HFFc6 (cell line): ENCODE measurements at regions not wholly inside any gene's neighbourhood (a gene's known extent, or its start where the extent isn't known, plus 50 kb on each side); places are given as distances from the start of the nearest gene placed in this dataset.

Experiments used
- DNase-seq: peaks from one replicate; pipeline ENCODE4 v3.0.0-alpha.2; 2018
- H3K27ac Mint-ChIP-seq: 2 replicates; pipeline ENCODE4 v1.8.0; 2020; ENCODE audit warnings: mild to moderate bottlenecking, mixed read lengths
- H3K27me3 Mint-ChIP-seq: 2 replicates; pipeline ENCODE4 v1.8.0; 2021; ENCODE audit warnings: mild to moderate bottlenecking, moderate library complexity, mixed read lengths; ENCODE audit not compliant: insufficient read depth
- H3K36me3 Mint-ChIP-seq: 2 replicates; pipeline ENCODE4 v1.8.0; 2021; ENCODE audit warnings: low read depth, mixed read lengths
- H3K4me1 Mint-ChIP-seq: 2 replicates; pipeline ENCODE4 v1.8.0; 2020; ENCODE audit warnings: low read depth, mixed read lengths
- H3K4me3 Mint-ChIP-seq: 2 replicates; pipeline ENCODE4 v1.8.0; 2020; ENCODE audit warnings: mild to moderate bottlenecking, moderate library complexity, mixed read lengths
- H3K9me3 Mint-ChIP-seq: 2 replicates; pipeline ENCODE4 v1.8.0; 2020; ENCODE audit warnings: mild to moderate bottlenecking, mixed read lengths
- CTCF ChIP-seq: fragments of 200-600 bp; sonication (generic); IDR thresholded peaks from 2 replicates; pipeline ENCODE4 v1.5.0; 2021; ENCODE audit warnings: antibody characterized with exemption, mild to moderate bottlenecking

- no peak for DNase-seq
- Mint-ChIP-seq H3K27me3 (no peaks in the 10 kb centered on the region), H3K27ac (no peak overlapping the region), H3K4me1 (no peaks in the 10 kb centered on the region), H3K4me3 (no peak overlapping the region), H3K36me3 (no peaks in the 10 kb centered on the region), H3K9me3 (peaks cover 55% of the 10 kb centered on the region)
- TF ChIP-seq CTCF: no peak
Measured at GRCh38 chr9:85368781-85369180, 373.0 kb downstream of the AGTPBP1 start.

GRCh38 chr9:85359161-85359560 lies 382.6 kb downstream of the AGTPBP1 start:
- H3K36me3 Mint-ChIP-seq: no peaks in the 10 kb centered on the region
- no peak overlapping the region for H3K27ac Mint-ChIP-seq
- DNase-seq: no peak
- no peaks in the 10 kb centered on the region for H3K4me1 Mint-ChIP-seq
- no peak overlapping the region for H3K4me3 Mint-ChIP-seq
- H3K27me3 Mint-ChIP-seq: no peaks in the 10 kb centered on the region; the same call in 1 of the 2 replicates
- peaks cover 52% of the 10 kb centered on the region for H3K9me3 Mint-ChIP-seq
- no peak for TF ChIP-seq CTCF

- no peak for TF ChIP-seq CTCF
- Mint-ChIP-seq H3K4me3 (no peak overlapping the region), H3K27me3 (no peaks in the 10 kb centered on the region; the same call in 1 of the 2 replicates), H3K4me1 (no peaks in the 10 kb centered on the region), H3K27ac (no peak overlapping the region), H3K36me3 (no peaks in the 10 kb centered on the region), H3K9me3 (peaks cover 58% of the 10 kb centered on the region)
- no peak for DNase-seq
Measured at GRCh38 chr9:85349046-85349445, 392.7 kb downstream of the AGTPBP1 start.

GRCh38 chr9:85347541-85347940 lies 394.2 kb downstream of the AGTPBP1 start:
- Mint-ChIP-seq H3K36me3 (no peaks in the 10 kb centered on the region), H3K4me1 (no peaks in the 10 kb centered on the region), H3K27ac (no peak overlapping the region), H3K9me3 (peaks cover 63% of the 10 kb centered on the region), H3K27me3 (no peaks in the 10 kb centered on the region; the same call in 1 of the 2 replicates), H3K4me3 (no peak overlapping the region)
- no peak for TF ChIP-seq CTCF
- no peak for DNase-seq

- TF ChIP-seq CTCF: no peak
- Mint-ChIP-seq H3K27ac (no peak overlapping the region), H3K27me3 (peaks cover 1% of the 10 kb centered on the region; the same call in 1 of the 2 replicates), H3K9me3 (peaks cover 67% of the 10 kb centered on the region), H3K36me3 (no peaks in the 10 kb centered on the region; the same call in 1 of the 2 replicates), H3K4me3 (no peak overlapping the region), H3K4me1 (no peaks in the 10 kb centered on the region)
- DNase-seq: no peak
Measured at GRCh38 chr9:85344901-85345300, 396.9 kb downstream of the AGTPBP1 start.

- no peak for TF ChIP-seq CTCF
- no peak for DNase-seq
- Mint-ChIP-seq H3K9me3 (peaks cover 60% of the 10 kb centered on the region), H3K27me3 (peaks cover 1% of the 10 kb centered on the region; the same call in 1 of the 2 replicates), H3K27ac (no peak overlapping the region), H3K4me3 (no peak overlapping the region), H3K36me3 (no peaks in the 10 kb centered on the region; the same call in 1 of the 2 replicates), H3K4me1 (no peaks in the 10 kb centered on the region)
Measured at GRCh38 chr9:85339338-85339737, 402.4 kb downstream of the AGTPBP1 start.
